Activated CD4-positive, alpha-beta T cell treated with anti-CD3 and anti-CD28 coated beads, Interleukin-2, amount 50 U/mL, for 16 hours (primary cell): ENCODE measurements at regions not wholly inside any gene's neighbourhood (a gene's known extent, or its start where the extent isn't known, plus 50 kb on each side); places are given as distances from the start of the nearest gene placed in this dataset.

Source experiments
- DNase-seq: peaks from one replicate; pipeline ENCODE4 v3.0.0-alpha.2; 2020

DNA sequence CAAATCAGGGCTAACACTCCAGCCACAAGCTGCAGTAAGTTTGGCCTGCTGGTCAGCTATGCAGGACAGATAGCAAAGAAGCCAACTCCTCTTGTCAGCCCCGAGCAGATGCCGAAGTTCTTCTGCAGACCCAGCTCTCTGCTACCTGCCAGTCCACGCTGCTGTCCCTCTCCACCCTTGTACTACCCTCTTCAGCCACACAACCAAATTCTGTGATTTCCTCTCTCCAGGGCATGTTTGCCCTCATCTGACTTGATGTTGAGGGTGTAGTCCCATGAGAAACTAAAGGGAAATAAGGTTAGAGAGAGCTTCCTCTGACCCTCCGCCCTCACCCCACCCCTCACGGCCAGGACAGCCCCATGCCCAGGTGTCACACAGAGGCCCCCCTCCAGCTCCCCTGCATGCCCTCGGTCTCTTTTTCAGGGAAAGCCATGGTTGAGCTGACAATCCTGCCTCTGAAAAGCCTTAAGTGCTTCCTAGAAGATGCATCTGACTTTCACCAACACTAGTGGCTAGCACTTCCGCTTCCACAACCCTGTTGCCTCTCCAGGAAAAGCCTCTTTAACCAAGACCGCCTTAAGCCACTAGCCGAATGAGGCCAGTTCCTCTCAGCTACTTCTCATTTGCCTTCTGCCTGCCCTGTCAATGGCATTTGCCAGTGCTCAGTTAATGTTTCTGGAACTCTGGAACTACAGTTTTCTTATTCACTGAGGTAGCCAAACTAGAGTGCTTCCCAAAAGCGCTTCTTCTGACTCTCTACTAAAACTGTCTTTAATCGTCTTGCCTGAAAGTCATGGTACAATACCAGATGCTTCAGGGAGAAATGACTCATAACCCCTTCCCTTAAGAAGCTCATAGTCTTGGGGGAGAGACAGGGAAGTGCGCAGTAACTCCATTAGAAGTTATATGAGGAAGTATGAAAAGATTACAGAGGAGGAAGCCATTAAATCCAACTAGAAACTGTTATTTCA is 300.4 kb upstream of the STT3B start:
- no peak for DNase-seq

DNA sequence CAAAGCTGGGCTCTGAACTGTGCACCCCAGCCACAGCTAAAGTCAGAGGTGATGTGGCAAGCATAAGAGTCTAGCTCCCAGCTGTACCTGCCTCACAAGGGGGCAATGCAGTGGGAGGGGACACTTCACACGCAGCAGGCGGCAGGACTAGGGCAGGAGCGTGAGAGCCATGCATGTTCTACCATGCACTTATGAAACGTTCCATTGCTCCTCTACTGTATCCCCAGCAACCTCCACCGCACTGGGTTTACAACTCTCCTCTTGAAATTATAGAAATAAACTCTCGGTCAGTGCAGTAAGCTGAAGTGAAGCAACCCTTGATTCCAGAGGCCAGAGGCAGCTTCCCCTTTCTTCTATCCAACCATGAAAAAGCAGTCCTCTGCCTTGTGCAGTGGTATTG is 298.6 kb upstream of the STT3B start:
- no peak for DNase-seq

DNA sequence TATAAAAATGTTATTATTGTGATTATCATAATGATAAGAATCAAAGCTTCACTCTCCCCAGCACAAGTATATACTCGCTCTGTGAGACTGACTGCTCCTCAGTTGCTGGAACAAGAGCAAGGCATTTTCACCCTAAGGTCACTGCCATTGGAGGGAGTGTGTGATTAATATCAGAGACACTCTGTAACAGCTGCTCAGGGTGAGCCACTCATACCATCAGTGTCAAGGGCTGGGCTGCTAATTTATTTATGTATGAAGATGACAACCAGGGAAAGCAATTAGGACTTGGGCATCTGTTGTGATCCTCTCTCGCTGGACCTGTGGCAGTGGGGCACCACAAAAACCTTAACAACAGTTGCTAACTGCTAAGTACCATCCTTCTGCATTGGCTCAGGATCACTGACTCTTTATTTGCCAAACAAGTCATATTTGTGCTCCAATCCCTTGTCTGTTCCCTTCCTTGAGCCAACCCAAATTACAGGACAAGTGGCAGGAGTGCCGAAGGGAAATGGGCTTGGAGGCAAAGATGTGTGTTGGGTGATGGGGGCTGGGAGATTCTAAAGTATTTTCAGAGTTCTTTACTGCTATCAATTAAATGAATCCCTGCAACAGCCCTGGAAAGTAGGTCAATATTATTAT is 297.5 kb upstream of the STT3B start:
- no peak for DNase-seq

DNA sequence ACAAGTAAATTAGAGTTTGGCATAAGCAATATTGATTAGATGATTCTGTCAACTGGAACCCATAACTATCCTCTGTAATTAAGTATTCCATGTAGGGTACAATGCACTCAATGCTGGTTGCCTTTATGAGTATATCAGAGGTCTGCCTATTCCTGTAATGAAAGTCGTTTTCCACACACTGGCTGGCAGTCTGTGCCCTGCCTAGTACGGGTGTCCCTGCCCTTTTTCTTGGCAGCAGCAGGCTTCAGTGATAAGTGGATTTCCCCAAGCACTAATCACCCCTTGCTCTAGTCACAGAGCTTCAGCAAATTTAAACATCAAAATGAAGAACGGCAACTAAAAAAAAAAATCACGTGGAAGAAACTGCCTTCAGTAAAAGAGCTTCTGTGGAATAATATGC is 294.8 kb upstream of the STT3B start:
- no peak for DNase-seq

DNA sequence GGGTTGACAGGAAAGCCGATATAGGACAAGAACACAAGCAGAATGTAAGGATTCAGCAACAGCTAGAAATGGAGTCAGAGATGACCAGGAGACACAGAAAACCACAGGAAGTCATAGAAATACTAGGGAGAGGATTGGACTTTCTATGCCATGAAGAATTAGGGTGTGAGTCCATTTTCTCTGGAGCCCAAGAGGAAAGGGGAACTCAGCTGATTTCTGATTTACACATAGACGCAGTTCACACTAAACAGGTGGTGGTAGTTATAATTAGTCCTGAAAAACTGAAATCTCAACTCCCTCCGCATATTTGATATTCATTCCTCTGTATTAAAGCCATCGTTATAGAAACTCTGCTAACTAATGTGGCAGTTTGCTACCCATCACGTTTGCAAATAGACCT is 292.7 kb upstream of the STT3B start:
- no peak for DNase-seq

DNA sequence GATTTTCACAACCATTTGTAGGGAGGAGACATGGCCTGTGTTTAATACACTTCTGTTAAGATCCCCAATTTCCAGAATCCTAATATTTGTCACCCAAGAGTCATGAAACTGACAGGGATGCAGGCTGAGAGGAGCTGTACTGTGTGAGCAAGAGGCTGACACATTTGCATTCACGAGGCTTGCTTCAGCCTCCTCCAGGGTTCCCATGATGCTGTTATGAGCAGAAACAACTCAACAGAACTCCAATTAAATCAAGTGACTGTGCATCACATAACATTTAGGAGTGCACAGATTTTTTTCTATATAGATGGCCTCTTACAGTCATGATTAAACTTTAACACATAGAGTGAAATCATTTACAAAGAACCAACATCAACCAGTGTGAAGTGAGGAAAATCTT is 292.3 kb upstream of the STT3B start:
- DNase-seq, result no peak

DNA sequence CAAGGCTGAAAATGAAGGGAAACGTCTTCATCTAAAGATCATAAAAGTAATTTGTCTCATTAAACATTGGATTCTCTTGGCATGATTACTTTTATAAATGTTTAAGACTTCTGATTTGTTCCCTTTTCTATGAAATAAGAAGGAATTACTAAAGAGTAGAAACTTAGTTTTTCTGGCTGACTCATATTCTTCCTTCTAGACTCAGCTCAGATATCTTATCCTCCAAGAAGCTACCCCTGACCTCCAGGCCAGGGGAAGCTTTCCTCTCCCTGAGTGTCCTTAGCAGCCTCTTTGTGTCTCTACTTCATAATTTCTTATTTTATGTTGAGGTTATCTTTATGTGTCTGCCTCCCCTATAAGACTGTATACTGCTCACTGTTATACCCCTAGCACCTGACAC is 291.9 kb upstream of the STT3B start:
- no peak for DNase-seq

DNA sequence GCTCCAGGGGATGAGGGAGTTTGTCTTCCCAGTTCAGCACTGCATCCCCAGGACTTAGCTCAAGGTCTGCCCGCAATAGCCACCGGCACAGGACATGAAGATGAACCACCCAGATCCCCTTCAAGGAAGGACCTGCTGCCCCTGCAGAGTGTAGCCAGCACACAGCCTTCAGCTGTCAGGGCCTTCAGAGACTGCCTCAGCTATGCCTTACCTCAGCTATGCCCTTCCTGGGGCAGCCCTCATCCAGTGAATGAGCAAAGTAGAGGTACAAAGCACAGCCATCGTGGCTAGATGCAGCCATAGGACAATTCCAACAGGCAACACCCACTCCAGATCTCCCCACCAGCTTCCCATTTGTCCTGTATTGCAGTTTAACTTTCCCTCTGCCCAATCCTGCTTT is 291.2 kb upstream of the STT3B start:
- no peak for DNase-seq

DNA sequence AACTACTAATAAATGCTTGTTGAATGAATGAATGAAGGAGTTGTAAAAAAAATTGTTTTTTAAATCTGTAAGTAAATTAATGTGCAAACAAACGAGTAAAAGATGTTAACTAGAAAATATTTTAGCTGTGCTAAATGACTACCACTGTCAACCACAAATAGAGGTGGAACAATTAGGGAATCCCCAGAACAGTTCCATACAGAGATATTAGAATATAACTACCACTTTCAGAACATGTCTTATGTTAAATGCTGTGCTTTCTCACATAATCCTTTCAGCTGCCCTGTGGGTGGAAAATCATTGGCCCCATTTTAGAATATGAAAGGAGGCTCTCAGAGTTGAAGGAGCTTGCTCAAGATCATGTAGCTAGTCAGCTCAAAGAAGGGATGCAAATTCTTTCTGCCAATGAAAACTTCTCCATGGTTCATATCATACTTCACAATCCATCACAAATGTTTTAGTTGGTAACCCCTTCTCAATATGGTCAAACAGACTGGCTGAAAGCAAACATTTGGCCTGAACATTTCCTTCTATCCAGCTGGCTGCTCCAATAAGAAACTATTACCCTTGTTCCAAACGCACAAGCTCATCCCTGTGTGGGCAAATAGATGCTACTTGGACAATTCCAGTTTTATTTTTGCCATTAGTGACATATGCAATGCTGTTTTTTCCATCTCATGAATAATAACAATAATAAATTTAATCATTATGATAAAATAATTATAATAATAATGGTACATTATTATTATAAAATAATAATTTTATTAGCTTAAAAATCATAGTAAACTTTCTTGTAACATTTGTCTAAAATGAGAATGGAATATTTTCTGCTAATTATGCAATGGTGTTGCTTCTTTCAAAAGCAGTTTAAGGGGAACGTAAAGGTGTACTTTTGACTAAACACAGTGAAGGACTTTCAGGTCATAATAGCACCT is 290.4 kb upstream of the STT3B start:
- no peak for DNase-seq

DNA sequence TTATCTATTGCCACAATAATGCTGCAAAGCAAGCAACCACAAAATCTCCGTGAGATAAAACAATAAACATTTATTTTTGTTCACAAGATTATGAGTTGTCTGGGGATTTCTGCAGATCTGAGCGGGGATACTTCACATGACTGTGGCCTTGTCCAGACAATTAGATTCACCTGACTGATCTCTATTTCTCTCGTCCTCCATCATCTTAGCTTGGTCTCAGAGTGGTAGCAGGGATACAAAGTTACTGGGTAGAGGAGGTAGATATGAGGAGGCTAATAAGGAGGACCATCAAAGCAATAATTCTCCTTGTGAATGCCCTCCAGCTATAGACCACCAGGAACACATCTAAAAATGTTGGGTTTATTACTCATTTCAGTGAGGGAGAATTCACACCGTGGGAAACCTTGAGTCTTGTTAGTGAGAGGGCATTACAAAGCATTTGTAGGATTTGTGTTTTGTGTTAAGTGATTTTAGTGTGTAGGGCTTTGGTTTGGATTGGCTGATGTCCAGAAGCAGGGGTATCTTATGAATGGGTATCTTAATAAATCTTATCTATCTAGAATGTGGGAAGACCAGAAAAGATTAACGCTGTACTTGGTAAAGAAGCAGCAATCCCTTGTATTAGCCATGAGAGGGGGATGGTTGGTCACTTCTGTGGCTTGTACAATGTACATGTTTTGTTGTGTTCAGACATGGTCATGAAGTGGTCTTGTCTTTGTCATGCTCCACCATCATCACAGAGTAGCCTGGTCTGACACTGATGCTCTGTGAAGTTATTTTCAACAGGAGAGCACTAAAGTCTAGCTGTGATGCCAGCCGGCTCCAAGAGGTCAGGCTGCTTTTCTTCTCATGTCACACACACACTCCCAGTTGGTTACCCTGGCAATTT is 287.6 kb upstream of the STT3B start:
- DNase-seq, result no peak

DNA sequence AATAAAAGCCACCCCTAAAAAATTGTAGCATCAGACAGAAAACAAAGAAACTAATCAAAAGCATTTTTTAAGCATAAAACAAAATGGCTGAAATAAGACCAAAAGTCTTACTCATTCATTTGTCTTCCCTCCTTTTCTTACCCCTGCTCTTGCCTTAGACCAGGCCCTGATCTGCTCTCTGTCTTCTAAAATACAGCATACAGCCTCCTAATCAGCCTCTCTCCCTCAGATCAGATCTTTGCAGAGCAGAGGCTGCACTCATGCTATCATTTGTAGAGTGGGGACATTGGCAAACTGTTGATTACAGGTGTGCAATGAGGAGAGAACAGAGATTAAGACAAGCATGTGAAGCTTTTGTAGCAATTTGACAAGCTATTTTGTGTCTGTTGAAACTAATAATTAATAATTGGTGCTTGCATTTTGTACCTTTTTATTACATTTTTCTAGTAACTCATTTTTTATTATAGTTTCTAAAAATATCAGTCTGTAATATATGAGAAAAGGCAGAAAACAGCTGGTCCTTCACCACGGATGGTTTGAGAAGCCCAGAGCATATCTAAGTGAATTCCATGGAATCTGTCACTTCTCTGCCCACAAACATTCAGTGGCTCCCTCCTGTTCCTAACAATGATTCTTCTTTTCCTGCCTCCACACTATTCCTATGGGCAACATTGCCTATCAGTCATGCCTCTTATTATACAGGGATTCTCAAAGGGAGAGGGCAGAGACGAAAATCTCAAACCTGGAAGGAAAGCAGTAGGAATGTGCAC is 286.2 kb upstream of the STT3B start:
- no peak for DNase-seq

DNA sequence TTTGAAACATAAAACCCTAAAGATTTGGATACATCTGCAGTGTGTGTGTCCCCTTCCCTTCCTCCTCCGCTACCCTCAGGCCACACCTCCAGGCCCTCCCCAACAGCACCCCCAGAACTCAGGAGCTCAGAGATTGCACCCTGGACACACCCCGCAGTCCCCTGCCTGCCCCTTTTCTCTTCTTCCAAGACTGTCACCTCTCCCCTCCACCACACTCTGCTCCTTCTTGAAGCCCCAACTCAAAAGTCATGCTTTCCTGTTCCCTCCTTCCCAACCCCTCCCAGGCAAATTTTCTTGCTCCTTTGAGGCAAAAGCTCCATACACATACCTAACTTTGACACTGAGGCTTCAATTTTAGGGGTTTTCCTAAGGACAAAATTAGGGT is 285.7 kb upstream of the STT3B start:
- DNase-seq, result no peak

DNA sequence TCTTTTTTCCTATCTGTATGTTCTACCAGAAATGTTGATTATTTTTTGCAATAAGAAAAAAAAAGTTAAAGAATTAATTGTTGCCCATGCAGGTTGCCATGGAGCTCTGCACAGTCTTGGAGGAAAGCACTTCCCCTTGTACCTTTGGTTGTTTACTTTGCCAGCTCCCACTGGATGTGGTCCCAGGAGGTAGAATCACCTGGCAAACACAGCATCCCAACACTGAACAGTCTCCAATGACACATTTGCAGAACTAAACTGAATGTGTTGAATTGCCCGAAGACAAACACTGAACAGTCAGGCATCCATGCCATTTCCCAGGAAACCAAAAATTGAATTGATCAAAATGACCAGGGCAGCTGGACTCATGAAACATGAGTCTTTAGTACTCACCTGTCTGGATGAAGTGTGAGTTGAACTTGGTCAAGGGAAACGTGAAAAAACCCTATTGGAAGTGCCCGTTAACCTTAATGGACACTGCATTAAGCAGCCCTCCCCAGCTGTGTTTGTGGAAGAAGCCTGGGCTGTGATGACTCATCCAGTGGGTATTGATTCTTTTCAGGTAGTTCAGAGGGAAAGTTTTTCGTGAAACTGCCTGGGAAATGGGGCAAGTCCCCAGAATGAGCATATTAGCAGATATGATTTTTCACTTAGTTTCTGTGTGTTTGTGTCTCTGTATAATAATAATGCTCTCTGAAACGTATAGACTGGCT is 284.7 kb upstream of the STT3B start:
- peak; percentile 62 for DNase-seq

DNA sequence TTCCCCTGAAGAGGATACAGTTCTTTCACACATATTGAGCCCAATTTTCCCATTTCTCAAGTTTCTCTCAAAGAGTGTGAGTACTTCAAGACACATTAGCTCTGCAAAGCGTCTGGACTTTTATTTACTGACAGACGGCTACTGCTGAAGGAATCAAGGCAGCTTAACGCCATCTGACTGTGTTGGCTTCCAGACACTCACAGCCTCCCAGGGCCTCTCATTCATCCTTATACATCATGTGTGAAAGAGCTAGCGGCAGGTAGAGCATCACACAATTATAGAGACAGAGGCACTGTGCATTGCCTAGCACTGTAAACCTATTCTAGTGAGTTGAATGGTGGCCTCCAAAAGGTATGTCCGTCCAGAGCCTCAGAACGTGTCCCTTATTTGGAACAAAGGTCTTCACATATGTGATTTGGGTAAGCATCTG is 284.1 kb upstream of the STT3B start:
- no peak for DNase-seq

DNA sequence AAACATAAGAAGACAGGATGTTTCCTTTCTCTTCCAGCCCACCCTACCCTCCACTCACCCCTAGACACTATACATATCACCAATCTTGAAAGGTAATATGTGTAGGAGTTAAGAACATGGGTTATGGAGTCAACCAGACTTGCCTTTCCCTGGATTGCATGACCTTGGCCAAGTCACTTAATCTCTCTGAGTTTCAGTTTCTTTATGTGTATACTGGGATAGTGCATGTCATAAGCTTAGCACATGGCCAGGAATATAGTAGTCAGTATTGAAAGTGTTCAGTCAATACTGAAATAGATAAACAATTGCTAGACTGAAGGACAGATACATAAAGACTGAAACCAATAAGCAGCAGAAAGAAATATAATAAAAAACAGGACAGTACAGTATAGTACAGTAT is 283.2 kb upstream of the STT3B start:
- DNase-seq, result peak; percentile 70

DNA sequence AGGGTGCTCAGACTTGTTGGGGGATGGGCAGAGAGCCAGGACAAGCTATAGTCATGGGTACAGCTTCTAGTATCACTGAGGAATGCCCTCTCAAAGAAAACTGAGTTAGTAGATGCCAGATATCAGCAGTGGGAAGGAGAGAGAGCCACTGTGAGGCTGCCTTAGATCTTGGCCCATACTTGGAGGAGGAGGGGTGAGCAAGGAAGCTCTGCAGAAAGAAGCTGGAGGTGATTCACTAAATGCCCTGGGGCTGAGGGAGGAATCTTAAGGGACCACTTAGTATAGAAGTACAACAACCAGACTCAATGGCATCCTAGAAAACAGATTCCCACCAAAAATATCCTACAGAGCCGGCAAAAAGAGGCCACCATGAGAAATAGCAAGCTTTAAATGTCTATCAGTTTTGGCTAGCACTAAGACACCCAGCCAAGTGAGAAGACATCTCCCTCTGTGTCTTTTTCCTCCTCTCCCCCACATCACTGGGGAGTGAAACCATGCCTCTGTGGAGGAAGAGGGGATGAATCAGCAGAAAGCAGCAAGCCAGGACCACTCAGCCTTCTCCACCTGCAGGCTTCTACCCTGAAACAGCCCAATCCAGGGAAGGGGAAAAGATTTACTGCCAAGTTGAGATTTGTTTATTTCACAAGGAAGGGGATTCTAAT is 282.5 kb upstream of the STT3B start:
- peak; percentile 46 for DNase-seq

DNA sequence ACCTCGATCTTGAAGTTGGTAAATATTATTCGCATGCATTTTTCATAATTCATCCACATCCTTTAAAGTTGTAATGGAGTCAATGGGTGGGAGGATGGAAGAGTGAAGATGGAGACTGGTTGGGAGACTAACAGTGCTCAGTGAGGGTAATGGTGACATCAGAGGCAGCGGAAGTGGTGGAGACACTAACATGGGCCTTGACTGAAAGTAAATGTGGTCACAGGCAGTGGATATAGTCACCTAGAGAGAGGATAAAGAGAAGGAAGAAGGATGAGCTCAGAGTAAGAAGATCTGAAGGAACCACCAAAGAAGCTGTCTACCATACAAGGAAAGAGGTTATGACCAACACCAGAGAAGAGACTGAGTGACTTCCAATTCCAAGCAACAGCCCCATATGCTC is 281.6 kb upstream of the STT3B start:
- peak; percentile 75 for DNase-seq

DNA sequence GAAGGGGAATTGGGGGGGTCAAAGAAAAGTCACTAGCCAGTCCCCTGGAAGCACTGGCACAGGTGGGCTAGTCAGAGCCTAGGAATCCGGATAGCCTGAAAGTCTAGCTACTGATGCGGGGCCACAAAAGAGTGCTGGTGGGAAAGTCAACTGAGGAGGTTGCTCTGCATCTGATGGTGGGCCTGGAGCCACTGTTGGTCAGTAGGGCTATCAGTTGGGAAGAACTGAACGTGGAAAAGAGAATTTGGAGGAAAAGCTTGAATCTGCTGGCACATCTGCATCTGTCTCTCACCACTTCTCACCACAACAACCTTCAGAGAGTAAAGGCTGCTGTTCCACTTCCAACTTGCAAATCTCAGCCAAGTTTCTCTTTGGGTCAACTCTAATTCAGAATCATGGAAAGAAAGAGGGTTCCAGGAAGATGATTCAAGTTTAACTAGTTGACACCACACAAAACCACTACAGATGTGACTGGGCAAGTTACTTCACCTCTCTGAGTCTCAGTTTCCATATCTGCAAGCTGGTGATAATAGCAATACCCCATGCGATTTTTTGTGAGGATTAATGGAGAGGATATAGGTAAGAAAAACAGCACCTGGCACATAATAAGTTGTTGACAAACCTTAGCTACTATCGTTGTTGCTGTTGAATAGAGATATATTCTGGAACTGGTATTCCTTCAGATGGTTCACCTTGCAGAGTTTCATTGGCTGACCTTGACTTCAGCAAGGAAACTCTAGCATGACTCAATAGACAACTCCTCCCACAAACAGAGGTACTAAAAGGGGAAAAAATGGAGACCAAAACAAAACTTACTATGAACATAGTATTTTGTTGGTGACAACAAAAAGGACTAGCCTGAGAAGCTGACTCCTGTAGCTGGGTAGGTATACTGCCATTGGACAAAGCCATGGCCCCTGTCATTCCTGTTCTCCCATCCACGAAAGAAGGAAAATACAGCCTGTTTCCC is 280.2 kb upstream of the STT3B start:
- peak; percentile 92 for DNase-seq

DNA sequence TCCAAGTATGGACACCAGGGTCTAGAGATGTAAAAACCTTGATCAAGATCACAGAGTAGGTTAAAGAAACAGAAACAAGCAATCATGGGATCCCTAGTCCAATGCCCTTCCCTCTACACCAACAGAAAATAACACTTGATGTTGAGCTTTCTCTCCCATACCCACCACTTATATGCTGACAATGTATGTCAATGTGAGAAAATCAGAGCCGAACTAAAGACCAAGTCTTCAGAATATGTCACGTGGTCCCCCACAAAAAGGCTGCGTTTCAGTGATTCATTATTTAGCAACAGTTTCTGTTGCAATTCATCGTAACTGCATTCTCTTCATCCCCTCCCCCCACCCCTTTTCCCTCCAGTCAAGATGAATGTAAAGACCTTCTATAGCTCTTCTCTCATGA is 278.9 kb upstream of the STT3B start:
- DNase-seq, result peak; percentile 74
